ENCODE measurements at regions not wholly inside any gene's neighbourhood (a gene's known extent, or its start where the extent isn't known, plus 50 kb on each side); places are given as distances from the start of the nearest gene placed in this dataset.

- H3K4me1 Mint-ChIP-seq (ENCODE audit: unreplicated experiment) = no peaks in the 10 kb centered on the region
- H3K27me3 Mint-ChIP-seq = peaks cover 58% of the 10 kb centered on the region
- H3K9me3 Mint-ChIP-seq = no peaks in the 10 kb centered on the region
- no peak for DNase-seq (ENCODE audit: extremely low spot score, unreplicated experiment)
- TF ChIP-seq CTCF (conservative IDR thresholded peaks at IDR 0.05) = no peak
- no peaks in the 10 kb centered on the region for H3K36me3 Mint-ChIP-seq
- no peak overlapping the region for H3K27ac Mint-ChIP-seq
- H3K4me3 Mint-ChIP-seq = no peak overlapping the region
Measured at GRCh38 chr22:22714600-22715335, 70.4 kb downstream of the GGTLC2 start.

GRCh38 chr22:22716136-22716665 lies 71.8 kb downstream of the GGTLC2 start:
- no peaks in the 10 kb centered on the region for H3K9me3 Mint-ChIP-seq
- TF ChIP-seq CTCF (conservative IDR thresholded peaks at IDR 0.05) = no peak
- no peaks in the 10 kb centered on the region for H3K4me1 Mint-ChIP-seq (ENCODE audit: unreplicated experiment)
- no peak overlapping the region for H3K4me3 Mint-ChIP-seq
- no peak overlapping the region for H3K27ac Mint-ChIP-seq
- DNase-seq (ENCODE audit: extremely low spot score, unreplicated experiment) = peak; percentile 31
- H3K36me3 Mint-ChIP-seq = no peaks in the 10 kb centered on the region
- peaks cover 62% of the 10 kb centered on the region for H3K27me3 Mint-ChIP-seq

GRCh38 chr22:22717664-22718063 lies 73.2 kb downstream of the GGTLC2 start:
- H3K4me3 Mint-ChIP-seq = no peak overlapping the region
- H3K27me3 Mint-ChIP-seq = peaks cover 68% of the 10 kb centered on the region
- no peak overlapping the region for H3K27ac Mint-ChIP-seq

GRCh38 chr22:22720201-22720723 lies 75.8 kb downstream of the GGTLC2 start:
- Mint-ChIP-seq H3K27ac (no peak overlapping the region), H3K27me3 (peaks cover 71% of the 10 kb centered on the region), H3K4me3 (no peak overlapping the region), H3K36me3 (no peaks in the 10 kb centered on the region), H3K9me3 (no peaks in the 10 kb centered on the region), H3K4me1 (ENCODE audit: unreplicated experiment) (no peaks in the 10 kb centered on the region)
- no peak for DNase-seq (ENCODE audit: extremely low spot score, unreplicated experiment)
- TF ChIP-seq CTCF (conservative IDR thresholded peaks at IDR 0.05) = peak; percentile 73

More at GRCh38 chr22:22717664-22718063, 73.2 kb downstream of the GGTLC2 start:
- no peaks in the 10 kb centered on the region for H3K4me1 Mint-ChIP-seq (ENCODE audit: unreplicated experiment)
- DNase-seq (ENCODE audit: extremely low spot score, unreplicated experiment) = no peak
- no peak for TF ChIP-seq CTCF (conservative IDR thresholded peaks at IDR 0.05)
- no peaks in the 10 kb centered on the region for H3K36me3 Mint-ChIP-seq
- no peaks in the 10 kb centered on the region for H3K9me3 Mint-ChIP-seq

GRCh38 chr22:22720724-22721261 lies 76.4 kb downstream of the GGTLC2 start:
- no peaks in the 10 kb centered on the region for H3K9me3 Mint-ChIP-seq

More at GRCh38 chr22:22720724-22721261, 76.4 kb downstream of the GGTLC2 start:
- peaks cover 65% of the 10 kb centered on the region for H3K27me3 Mint-ChIP-seq
- H3K27ac Mint-ChIP-seq = no peak overlapping the region
- H3K4me1 Mint-ChIP-seq (ENCODE audit: unreplicated experiment) = no peaks in the 10 kb centered on the region
- no peak for DNase-seq (ENCODE audit: extremely low spot score, unreplicated experiment)
- no peaks in the 10 kb centered on the region for H3K36me3 Mint-ChIP-seq
- TF ChIP-seq CTCF (conservative IDR thresholded peaks at IDR 0.05) = no peak
- no peak overlapping the region for H3K4me3 Mint-ChIP-seq
